Vagina (tissue), 2 donors: ENCODE measurements at regions not wholly inside any gene's neighbourhood (a gene's known extent, or its start where the extent isn't known, plus 50 kb on each side); places are given as distances from the start of the nearest gene placed in this dataset.

Experiments
- CTCF ChIP-seq, 3 experiments: fragments of 450-650 bp in 2 of 3; fragments of 200-600 bp in 1 of 3; sonication (generic) in 1 of 3; IDR thresholded peaks; one replicate each; pipeline ENCODE4 v1.5.1; 2017 to 2019; ENCODE audit warnings: antibody characterized with exemption in 3 of 3, mild to moderate bottlenecking in 2 of 3, moderate library complexity in 2 of 3
- POLR2A ChIP-seq, 2 donors: fragments of 450-650 bp; IDR thresholded peaks; one replicate each; pipeline ENCODE4 v1.6.1; 2017; ENCODE audit warnings: antibody characterized with exemption in 2 of 2, mild to moderate bottlenecking in 2 of 2, moderate library complexity in 2 of 2
- POLR2AphosphoS5 ChIP-seq, 2 donors: sonication (generic); formaldehyde crosslinking; IDR thresholded peaks; one replicate each; pipeline ENCODE4 v1.9.0; 2017; ENCODE audit warnings: antibody characterized with exemption in 2 of 2, mild to moderate bottlenecking in 2 of 2, low read depth in 1 of 2; ENCODE audit not compliant: insufficient read depth in 1 of 2

DNA sequence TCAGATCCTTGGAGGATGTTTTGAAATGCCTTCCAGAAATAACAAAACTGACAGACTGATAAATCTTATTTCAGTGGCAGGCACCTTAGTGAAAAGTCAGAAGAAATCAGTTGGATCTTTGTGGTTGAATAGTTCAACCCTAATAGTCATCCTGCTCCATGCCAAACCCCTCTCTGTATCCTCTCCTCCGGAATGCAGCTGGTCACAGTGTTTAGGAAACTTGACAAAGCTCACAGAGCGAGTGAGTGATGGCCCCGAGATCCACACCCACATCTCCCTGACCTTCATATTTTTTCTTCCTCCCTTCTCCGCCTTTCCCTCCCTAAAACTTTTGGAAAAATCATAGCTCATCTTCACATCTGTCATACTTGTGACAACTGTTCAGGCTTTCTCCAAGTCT lies 464.8 kb upstream of the CDH4 start:
- no peak for TF ChIP-seq CTCF (IDR thresholded peaks at IDR 0.05)
- TF ChIP-seq POLR2A (IDR thresholded peaks at IDR 0.05) = no peak
- no peak for TF ChIP-seq POLR2AphosphoS5 (IDR thresholded peaks at IDR 0.05; ENCODE audit: insufficient read depth in 1 of 2, low read depth in 1 of 2)
